B cell (primary cell): ENCODE measurements at regions not wholly inside any gene's neighbourhood (a gene's known extent, or its start where the extent isn't known, plus 50 kb on each side); places are given as distances from the start of the nearest gene placed in this dataset.

Experiments used
- EZH2 ChIP-seq: IDR thresholded peaks from 2 replicates; pipeline ENCODE4 v1.6.1; 2012; ENCODE audit warnings: borderline replicate concordance, low read depth, mild to moderate bottlenecking, moderate library complexity, low read length; ENCODE audit not compliant: insufficient read depth, poor library complexity, severe bottlenecking
- TF ChIP-seq, protein P1 (sequence below): fragments of 200-600 bp; IDR thresholded peaks from one replicate; pipeline ENCODE4 v1.8.0; 2022; ENCODE audit warnings: antibody characterized with exemption, mild to moderate bottlenecking

DNA sequence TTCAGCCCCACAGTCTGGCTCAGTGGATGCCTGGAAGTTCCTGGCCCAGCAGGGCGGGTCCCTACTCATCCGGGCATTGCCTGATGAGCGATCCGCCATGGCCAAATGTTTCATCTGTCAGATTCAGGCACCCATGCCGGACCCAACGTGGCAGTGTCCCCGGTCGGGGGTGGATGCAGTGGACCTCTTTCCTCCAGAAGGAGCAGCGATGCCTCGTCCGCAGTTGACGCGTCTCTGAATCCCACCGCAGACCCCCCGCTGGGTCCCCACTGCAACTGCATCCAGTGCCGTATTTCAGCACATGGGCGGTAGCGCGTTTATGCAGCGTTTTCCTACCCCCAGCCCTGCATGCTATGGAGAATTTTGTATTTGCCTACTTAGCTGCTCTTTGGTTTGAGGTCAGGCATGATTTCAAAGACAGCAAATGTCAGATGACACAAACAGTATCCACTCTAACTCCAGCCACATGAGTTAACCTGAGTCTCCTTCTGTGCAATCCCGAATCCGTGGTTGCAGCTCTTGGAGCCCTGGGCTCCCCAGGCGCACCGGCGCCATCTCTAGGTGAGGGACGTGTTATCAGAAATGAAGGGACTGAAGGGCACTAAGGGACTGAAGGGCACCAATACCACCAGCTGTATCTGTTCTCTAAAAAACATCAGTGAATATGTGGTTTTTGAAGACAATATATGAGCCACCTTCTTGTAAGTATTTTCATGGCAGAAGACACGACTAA, 72.6 kb upstream of the THBS2 start:
- TF ChIP-seq, protein P1, sequence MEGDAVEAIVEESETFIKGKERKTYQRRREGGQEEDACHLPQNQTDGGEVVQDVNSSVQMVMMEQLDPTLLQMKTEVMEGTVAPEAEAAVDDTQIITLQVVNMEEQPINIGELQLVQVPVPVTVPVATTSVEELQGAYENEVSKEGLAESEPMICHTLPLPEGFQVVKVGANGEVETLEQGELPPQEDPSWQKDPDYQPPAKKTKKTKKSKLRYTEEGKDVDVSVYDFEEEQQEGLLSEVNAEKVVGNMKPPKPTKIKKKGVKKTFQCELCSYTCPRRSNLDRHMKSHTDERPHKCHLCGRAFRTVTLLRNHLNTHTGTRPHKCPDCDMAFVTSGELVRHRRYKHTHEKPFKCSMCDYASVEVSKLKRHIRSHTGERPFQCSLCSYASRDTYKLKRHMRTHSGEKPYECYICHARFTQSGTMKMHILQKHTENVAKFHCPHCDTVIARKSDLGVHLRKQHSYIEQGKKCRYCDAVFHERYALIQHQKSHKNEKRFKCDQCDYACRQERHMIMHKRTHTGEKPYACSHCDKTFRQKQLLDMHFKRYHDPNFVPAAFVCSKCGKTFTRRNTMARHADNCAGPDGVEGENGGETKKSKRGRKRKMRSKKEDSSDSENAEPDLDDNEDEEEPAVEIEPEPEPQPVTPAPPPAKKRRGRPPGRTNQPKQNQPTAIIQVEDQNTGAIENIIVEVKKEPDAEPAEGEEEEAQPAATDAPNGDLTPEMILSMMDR: no peak
- TF ChIP-seq EZH2: no peak
